ENCODE measurements at regions not wholly inside any gene's neighbourhood (a gene's known extent, or its start where the extent isn't known, plus 50 kb on each side); places are given as distances from the start of the nearest gene placed in this dataset.

GRCh38 chr2:61679096-61679495 is 140.9 kb upstream of the XPO1 start:
- H3K4me3 ChIP-seq (ENCODE audit: low read depth, low read length): no peak overlapping the region
- TF ChIP-seq CTCF (IDR thresholded peaks at IDR 0.05; ENCODE audit: borderline replicate concordance, insufficient read depth, low read depth, low read length): no peak

GRCh38 chr2:61677942-61678341 is 139.8 kb upstream of the XPO1 start:
- H3K4me3 ChIP-seq (ENCODE audit: low read depth, low read length): no peak overlapping the region
- no peak for TF ChIP-seq CTCF (IDR thresholded peaks at IDR 0.05; ENCODE audit: borderline replicate concordance, insufficient read depth, low read depth, low read length)

- no peak for TF ChIP-seq CTCF (IDR thresholded peaks at IDR 0.05; ENCODE audit: borderline replicate concordance, insufficient read depth, low read depth, low read length)
- H3K4me3 ChIP-seq (ENCODE audit: low read depth, low read length): no peak overlapping the region
Observed at GRCh38 chr2:61677306-61677705, 139.2 kb upstream of the XPO1 start.

- TF ChIP-seq CTCF (IDR thresholded peaks at IDR 0.05; ENCODE audit: borderline replicate concordance, insufficient read depth, low read depth, low read length): no peak
- H3K4me3 ChIP-seq (ENCODE audit: low read depth, low read length): no peak overlapping the region
Observed at GRCh38 chr2:61675204-61675603, 137.0 kb upstream of the XPO1 start.

GRCh38 chr2:61671561-61672315 is 133.6 kb upstream of the XPO1 start:
- TF ChIP-seq CTCF (IDR thresholded peaks at IDR 0.05; ENCODE audit: borderline replicate concordance, insufficient read depth, low read depth, low read length): no peak
- H3K4me3 ChIP-seq (ENCODE audit: low read depth, low read length): no peak overlapping the region

- H3K4me3 ChIP-seq (ENCODE audit: low read depth, low read length): peak overlapping the region; percentile 22
- no peak for TF ChIP-seq CTCF (IDR thresholded peaks at IDR 0.05; ENCODE audit: borderline replicate concordance, insufficient read depth, low read depth, low read length)
Observed at GRCh38 chr2:61670591-61671501, 132.7 kb upstream of the XPO1 start.
